Type B pancreatic cell (in vitro differentiated cells): ENCODE measurements at regions not wholly inside any gene's neighbourhood (a gene's known extent, or its start where the extent isn't known, plus 50 kb on each side); places are given as distances from the start of the nearest gene placed in this dataset.

Source experiments
- DNase-seq: peaks from one replicate; pipeline ENCODE4 v3.0.0; 2021; ENCODE audit warnings: mixed read lengths; ENCODE audit not compliant: unreplicated experiment; ENCODE audit errors: extremely low spot score
- H3K27ac Mint-ChIP-seq: 2 replicates; pipeline ENCODE4 v1.8.0; 2021; ENCODE audit warnings: mild to moderate bottlenecking, mixed read lengths
- H3K27me3 Mint-ChIP-seq: 2 replicates; pipeline ENCODE4 v1.8.0; 2021; ENCODE audit warnings: mixed read lengths
- H3K36me3 Mint-ChIP-seq: 2 replicates; pipeline ENCODE4 v1.8.0; 2021; ENCODE audit warnings: mixed read lengths
- H3K4me1 Mint-ChIP-seq: one replicate; pipeline ENCODE4 v1.8.0; 2021; ENCODE audit warnings: mixed read lengths; ENCODE audit not compliant: unreplicated experiment
- H3K4me3 Mint-ChIP-seq: 2 replicates; pipeline ENCODE4 v1.8.0; 2021; ENCODE audit warnings: mild to moderate bottlenecking, mixed read lengths
- H3K9me3 Mint-ChIP-seq: 2 replicates; pipeline ENCODE4 v1.8.0; 2021; ENCODE audit warnings: mixed read lengths
- TF ChIP-seq, protein P1 (sequence below): fragments of 200-600 bp; sonication (generic); conservative IDR thresholded peaks from 2 replicates; pipeline ENCODE4 v1.5.0; 2021; ENCODE audit warnings: antibody characterized with exemption, mild to moderate bottlenecking

DNA sequence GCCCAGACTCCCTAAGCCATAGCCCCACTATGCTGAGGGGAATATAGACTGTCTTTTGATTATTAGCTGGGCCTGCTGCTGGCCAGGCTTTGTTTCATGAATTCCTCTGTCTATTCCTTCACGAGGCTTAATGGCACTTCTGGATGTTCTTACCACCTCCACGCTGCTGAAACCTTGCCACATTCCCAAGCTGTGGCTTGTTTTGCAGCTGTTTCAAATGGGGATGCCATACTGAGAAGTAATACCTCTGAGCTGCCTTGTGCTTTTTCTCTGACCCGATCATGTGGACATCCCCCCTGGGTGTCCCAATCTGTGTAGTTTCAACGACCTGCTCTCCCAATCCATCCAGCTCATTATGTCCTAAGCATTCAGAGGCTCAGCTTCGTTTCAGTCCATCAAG, 114.1 kb downstream of the ICOS start:
- TF ChIP-seq, protein P1, sequence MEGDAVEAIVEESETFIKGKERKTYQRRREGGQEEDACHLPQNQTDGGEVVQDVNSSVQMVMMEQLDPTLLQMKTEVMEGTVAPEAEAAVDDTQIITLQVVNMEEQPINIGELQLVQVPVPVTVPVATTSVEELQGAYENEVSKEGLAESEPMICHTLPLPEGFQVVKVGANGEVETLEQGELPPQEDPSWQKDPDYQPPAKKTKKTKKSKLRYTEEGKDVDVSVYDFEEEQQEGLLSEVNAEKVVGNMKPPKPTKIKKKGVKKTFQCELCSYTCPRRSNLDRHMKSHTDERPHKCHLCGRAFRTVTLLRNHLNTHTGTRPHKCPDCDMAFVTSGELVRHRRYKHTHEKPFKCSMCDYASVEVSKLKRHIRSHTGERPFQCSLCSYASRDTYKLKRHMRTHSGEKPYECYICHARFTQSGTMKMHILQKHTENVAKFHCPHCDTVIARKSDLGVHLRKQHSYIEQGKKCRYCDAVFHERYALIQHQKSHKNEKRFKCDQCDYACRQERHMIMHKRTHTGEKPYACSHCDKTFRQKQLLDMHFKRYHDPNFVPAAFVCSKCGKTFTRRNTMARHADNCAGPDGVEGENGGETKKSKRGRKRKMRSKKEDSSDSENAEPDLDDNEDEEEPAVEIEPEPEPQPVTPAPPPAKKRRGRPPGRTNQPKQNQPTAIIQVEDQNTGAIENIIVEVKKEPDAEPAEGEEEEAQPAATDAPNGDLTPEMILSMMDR: no peak
- H3K27me3 Mint-ChIP-seq: peaks cover 12% of the 10 kb centered on the region
- H3K27ac Mint-ChIP-seq: no peak overlapping the region
- no peaks in the 10 kb centered on the region for H3K36me3 Mint-ChIP-seq
- DNase-seq: no peak
- no peaks in the 10 kb centered on the region for H3K9me3 Mint-ChIP-seq
- H3K4me1 Mint-ChIP-seq: no peaks in the 10 kb centered on the region
- no peak overlapping the region for H3K4me3 Mint-ChIP-seq

GRCh38 chr2:204051476-204051875, 114.9 kb downstream of the ICOS start:
- H3K36me3 Mint-ChIP-seq: no peaks in the 10 kb centered on the region
- H3K27me3 Mint-ChIP-seq: peaks cover 12% of the 10 kb centered on the region
- no peak overlapping the region for H3K4me3 Mint-ChIP-seq
- TF ChIP-seq, protein P1: peak; percentile 58
- H3K27ac Mint-ChIP-seq: no peak overlapping the region
- no peaks in the 10 kb centered on the region for H3K4me1 Mint-ChIP-seq
- DNase-seq: no peak
- H3K9me3 Mint-ChIP-seq: no peaks in the 10 kb centered on the region

GRCh38 chr2:204051984-204052556, 115.5 kb downstream of the ICOS start:
- Mint-ChIP-seq H3K27me3 (peaks cover 12% of the 10 kb centered on the region), H3K27ac (no peak overlapping the region), H3K4me1 (no peaks in the 10 kb centered on the region), H3K36me3 (no peaks in the 10 kb centered on the region), H3K4me3 (no peak overlapping the region), H3K9me3 (no peaks in the 10 kb centered on the region)
- DNase-seq: no peak
- TF ChIP-seq, protein P1: no peak

DNA sequence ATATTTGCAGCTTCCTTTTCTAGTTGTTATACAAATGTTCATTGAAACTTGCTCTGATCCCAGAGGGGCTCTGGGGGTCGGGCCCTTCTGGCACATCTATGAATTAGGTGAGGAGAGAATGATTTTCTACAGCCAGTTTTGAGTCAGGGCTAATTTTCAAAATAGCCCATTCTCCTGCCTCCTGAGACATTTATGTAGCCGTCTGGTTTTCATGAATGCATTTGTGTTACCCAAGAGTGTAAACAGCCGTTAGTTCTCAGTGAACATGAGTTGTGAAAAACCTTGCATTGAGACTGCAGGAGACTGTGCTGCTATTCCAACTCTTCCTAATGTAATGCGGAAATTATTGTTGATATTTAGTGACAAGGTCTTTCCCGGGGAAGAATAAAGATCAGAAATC, 122.5 kb downstream of the ICOS start:
- Mint-ChIP-seq H3K4me3 (no peak overlapping the region), H3K9me3 (no peaks in the 10 kb centered on the region), H3K4me1 (peaks cover 6% of the 10 kb centered on the region), H3K27ac (no peak overlapping the region), H3K27me3 (no peaks in the 10 kb centered on the region), H3K36me3 (no peaks in the 10 kb centered on the region)
- DNase-seq: no peak
- TF ChIP-seq, protein P1: no peak

GRCh38 chr2:204060841-204061240, 124.3 kb downstream of the ICOS start:
- Mint-ChIP-seq H3K36me3 (no peaks in the 10 kb centered on the region), H3K4me1 (peaks cover 9% of the 10 kb centered on the region), H3K27ac (no peak overlapping the region), H3K27me3 (no peaks in the 10 kb centered on the region), H3K4me3 (no peak overlapping the region), H3K9me3 (no peaks in the 10 kb centered on the region)
- TF ChIP-seq, protein P1: no peak
- no peak for DNase-seq

DNA sequence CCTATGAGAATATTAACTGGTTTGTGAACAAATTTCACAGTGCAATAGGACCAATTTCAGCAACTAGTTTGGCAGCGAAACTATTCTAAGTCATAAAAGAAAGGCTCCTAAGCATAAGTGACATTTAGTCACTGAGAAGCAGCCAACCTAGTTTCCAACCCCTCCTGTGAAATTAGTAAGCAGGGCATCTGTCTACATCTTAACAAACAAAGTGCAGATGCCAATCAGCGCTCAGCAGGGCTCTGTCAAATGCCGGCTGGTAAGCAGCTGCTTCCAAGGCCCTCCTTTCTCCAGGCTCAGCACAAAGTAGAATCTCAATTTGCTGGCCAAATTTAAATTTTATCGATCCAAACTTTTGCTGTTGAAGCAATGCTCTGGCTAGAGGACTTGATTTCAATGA, 124.7 kb downstream of the ICOS start:
- H3K4me3 Mint-ChIP-seq: no peak overlapping the region
- H3K36me3 Mint-ChIP-seq: no peaks in the 10 kb centered on the region
- H3K4me1 Mint-ChIP-seq: peaks cover 13% of the 10 kb centered on the region
- TF ChIP-seq, protein P1: no peak
- H3K27me3 Mint-ChIP-seq: no peaks in the 10 kb centered on the region
- DNase-seq: no peak
- peaks cover 4% of the 10 kb centered on the region for H3K9me3 Mint-ChIP-seq
- no peak overlapping the region for H3K27ac Mint-ChIP-seq
